ENCODE measurements at regions not wholly inside any gene's neighbourhood (a gene's known extent, or its start where the extent isn't known, plus 50 kb on each side); places are given as distances from the start of the nearest gene placed in this dataset.

DNA sequence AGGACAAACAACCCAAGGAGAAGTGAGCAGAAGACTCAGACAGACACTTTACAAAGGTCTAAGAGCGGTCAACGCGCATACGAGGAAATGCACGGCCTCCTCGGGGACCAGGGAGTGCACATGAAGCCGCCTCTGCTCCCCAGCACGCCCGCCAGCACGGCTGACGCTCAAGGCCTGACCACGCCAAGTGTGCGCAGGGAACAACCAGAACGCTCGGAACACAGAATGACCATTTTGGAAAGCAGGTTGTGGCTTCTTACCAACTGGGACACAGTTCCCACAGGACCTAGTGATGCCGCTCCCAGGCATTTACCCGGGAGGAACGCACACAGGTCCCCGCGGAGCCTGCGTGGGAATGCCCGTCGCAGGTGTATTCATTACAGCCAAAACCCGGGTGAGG lies 191.5 kb upstream of the PPP1R26 start:
- no peak overlapping the region for H3K27ac ChIP-seq (ENCODE audit: low read depth in 1 of 2, low read length in 1 of 2)
- 85% methylated on average over 24 of the region's 24 CpGs for WGBS
- DNase-seq (ENCODE audit: low read depth in 6 of 9, low spot score in 9 of 9) = no peak
- H3K9me3 ChIP-seq (ENCODE audit: control insufficient read depth in 2 of 2, insufficient read depth in 1 of 2, low read length in 1 of 2) = peaks cover 3 to 14% of the 10 kb centered on the region in 2 donors
- no peaks in the 10 kb centered on the region for H3K36me3 ChIP-seq (ENCODE audit: control insufficient read depth in 2 of 2, insufficient read depth in 2 of 2, low read length in 1 of 2)
- H3K27me3 ChIP-seq (ENCODE audit: control insufficient read depth in 2 of 2, insufficient read depth in 1 of 2, low read length in 1 of 2) = peaks cover 0 to 5% of the 10 kb centered on the region in 2 donors
- no peak overlapping the region for H3K4me3 ChIP-seq (ENCODE audit: low read length in 2 of 2)
- H3K4me1 ChIP-seq (ENCODE audit: control insufficient read depth in 2 of 2, insufficient read depth in 2 of 2, low read length in 2 of 2) = peaks cover 0 to 3% of the 10 kb centered on the region in 2 donors

DNA sequence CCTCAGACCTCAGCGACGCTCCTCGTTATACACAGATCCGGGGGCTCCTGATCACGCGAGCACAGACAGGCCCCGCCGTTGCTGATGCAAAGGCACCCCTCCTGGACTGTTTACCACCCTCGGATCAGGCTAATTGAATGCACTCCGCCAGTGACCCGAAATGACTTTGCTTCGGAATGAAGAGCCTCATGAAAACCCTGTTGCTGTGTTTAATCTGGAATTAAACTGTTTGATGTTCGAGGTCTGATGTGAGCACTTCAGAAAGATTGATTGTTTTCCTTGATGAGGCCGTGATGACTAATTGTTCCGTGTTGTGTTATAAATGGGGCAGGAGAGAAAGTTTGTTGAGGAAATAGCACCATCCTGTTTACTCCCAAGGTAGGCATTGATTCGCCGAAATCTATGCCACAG lies 190.5 kb upstream of the PPP1R26 start:
- Histone ChIP-seq H3K36me3 (ENCODE audit: control insufficient read depth in 2 of 2, insufficient read depth in 2 of 2, low read length in 1 of 2) (no peaks in the 10 kb centered on the region), H3K27me3 (ENCODE audit: control insufficient read depth in 2 of 2, insufficient read depth in 1 of 2, low read length in 1 of 2) (peaks cover 0 to 5% of the 10 kb centered on the region in 2 donors), H3K4me1 (ENCODE audit: control insufficient read depth in 2 of 2, insufficient read depth in 2 of 2, low read length in 2 of 2) (peaks cover 0 to 3% of the 10 kb centered on the region in 2 donors), H3K4me3 (ENCODE audit: low read length in 2 of 2) (no peak overlapping the region), H3K27ac (ENCODE audit: low read depth in 1 of 2, low read length in 1 of 2) (no peak overlapping the region), H3K9me3 (ENCODE audit: control insufficient read depth in 2 of 2, insufficient read depth in 1 of 2, low read length in 1 of 2) (peaks cover 3 to 14% of the 10 kb centered on the region in 2 donors)
- 65% methylated on average over 17 of the region's 17 CpGs for WGBS
- no peak for DNase-seq (ENCODE audit: low read depth in 6 of 9, low spot score in 9 of 9)

DNA sequence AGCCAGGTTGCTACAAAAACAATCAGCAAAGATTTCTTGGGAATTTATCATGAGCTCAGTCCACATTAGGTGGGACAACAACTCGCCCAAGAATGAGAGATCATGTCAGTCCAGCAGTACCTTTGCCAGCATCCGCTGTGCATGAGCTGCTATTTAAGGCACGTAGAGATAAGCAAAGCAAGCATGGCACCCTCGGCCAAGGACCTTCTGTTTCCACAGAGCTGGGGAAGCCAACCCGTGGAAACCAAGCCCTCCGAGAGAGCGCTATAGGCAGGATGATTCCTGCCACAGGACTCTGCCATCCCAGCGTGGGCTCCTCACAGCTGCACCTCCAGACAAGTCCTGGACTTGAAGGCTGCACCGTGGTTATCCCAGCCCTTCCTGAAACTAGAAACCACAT lies 189.5 kb upstream of the PPP1R26 start:
- Histone ChIP-seq H3K4me1 (ENCODE audit: control insufficient read depth in 2 of 2, insufficient read depth in 2 of 2, low read length in 2 of 2) (peaks cover 0 to 3% of the 10 kb centered on the region in 2 donors), H3K9me3 (ENCODE audit: control insufficient read depth in 2 of 2, insufficient read depth in 1 of 2, low read length in 1 of 2) (peaks cover 3 to 14% of the 10 kb centered on the region in 2 donors), H3K36me3 (ENCODE audit: control insufficient read depth in 2 of 2, insufficient read depth in 2 of 2, low read length in 1 of 2) (no peaks in the 10 kb centered on the region), H3K4me3 (ENCODE audit: low read length in 2 of 2) (no peak overlapping the region), H3K27me3 (ENCODE audit: control insufficient read depth in 2 of 2, insufficient read depth in 1 of 2, low read length in 1 of 2) (peaks cover 0 to 5% of the 10 kb centered on the region in 2 donors), H3K27ac (ENCODE audit: low read depth in 1 of 2, low read length in 1 of 2) (no peak overlapping the region)
- no peak for DNase-seq (ENCODE audit: low read depth in 6 of 9, low spot score in 9 of 9)
- 70% methylated on average over 9 of the region's 9 CpGs for WGBS

DNA sequence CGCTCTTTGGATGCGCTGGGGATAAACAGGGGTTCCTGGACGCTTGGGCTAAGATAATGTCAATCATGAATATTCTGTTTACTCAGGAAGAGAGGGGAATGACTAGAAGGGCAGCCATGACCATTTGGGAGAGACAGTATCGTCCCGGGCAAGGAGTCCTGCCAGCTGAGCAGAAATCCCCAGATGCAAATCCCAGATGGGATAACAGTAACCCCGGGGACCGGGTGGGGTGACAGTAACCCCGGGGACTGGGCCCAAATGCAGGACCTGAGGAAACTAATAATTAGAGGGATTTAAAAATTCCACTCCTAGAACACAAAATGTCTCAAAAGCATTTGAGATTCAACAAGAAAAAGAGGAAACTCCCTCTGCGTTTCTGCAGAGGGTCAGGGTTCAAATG lies 189.0 kb upstream of the PPP1R26 start:
- Histone ChIP-seq H3K4me3 (ENCODE audit: low read length in 2 of 2) (no peak overlapping the region), H3K27me3 (ENCODE audit: control insufficient read depth in 2 of 2, insufficient read depth in 1 of 2, low read length in 1 of 2) (peaks cover 0 to 5% of the 10 kb centered on the region in 2 donors), H3K9me3 (ENCODE audit: control insufficient read depth in 2 of 2, insufficient read depth in 1 of 2, low read length in 1 of 2) (peaks cover 3 to 12% of the 10 kb centered on the region in 2 donors), H3K27ac (ENCODE audit: low read depth in 1 of 2, low read length in 1 of 2) (no peak overlapping the region), H3K4me1 (ENCODE audit: control insufficient read depth in 2 of 2, insufficient read depth in 2 of 2, low read length in 2 of 2) (peaks cover 0 to 3% of the 10 kb centered on the region in 2 donors), H3K36me3 (ENCODE audit: control insufficient read depth in 2 of 2, insufficient read depth in 2 of 2, low read length in 1 of 2) (no peaks in the 10 kb centered on the region)
- WGBS = 87% methylated on average over 9 of the region's 9 CpGs
- no peak for DNase-seq (ENCODE audit: low read depth in 6 of 9, low spot score in 9 of 9)

DNA sequence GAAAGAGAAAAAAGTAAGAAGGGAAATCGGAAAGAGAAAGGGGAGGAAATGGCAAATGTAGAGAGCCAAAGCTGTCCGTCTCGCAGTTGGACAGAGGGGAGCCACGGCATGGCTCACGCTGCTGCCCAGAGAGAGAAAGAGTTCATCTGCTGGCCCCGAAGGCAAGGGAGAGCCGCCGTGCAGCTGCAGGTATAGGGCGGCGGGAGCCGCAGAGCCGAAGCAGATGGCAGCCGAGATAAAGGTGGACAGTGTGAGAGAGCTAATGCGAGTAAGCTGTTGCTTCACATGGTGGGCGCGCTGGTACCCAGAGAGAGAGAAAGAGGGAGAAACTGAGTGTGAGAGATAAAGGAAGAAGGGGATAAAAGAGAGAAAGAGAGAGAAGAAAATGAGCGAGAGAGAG lies 188.4 kb upstream of the PPP1R26 start:
- no peak for DNase-seq (ENCODE audit: low read depth in 6 of 9, low spot score in 9 of 9)
- H3K4me1 ChIP-seq (ENCODE audit: control insufficient read depth in 2 of 2, insufficient read depth in 2 of 2, low read length in 2 of 2) = peaks cover 0 to 3% of the 10 kb centered on the region in 2 donors
- no peak overlapping the region for H3K4me3 ChIP-seq (ENCODE audit: low read length in 2 of 2)
- H3K36me3 ChIP-seq (ENCODE audit: control insufficient read depth in 2 of 2, insufficient read depth in 2 of 2, low read length in 1 of 2) = no peaks in the 10 kb centered on the region
- H3K27ac ChIP-seq (ENCODE audit: low read depth in 1 of 2, low read length in 1 of 2) = no peak overlapping the region
- H3K9me3 ChIP-seq (ENCODE audit: control insufficient read depth in 2 of 2, insufficient read depth in 1 of 2, low read length in 1 of 2) = peaks cover 2 to 6% of the 10 kb centered on the region in 2 donors
- H3K27me3 ChIP-seq (ENCODE audit: control insufficient read depth in 2 of 2, insufficient read depth in 1 of 2, low read length in 1 of 2) = peaks cover 0 to 5% of the 10 kb centered on the region in 2 donors
- 69% methylated on average over 17 of the region's 17 CpGs for WGBS

DNA sequence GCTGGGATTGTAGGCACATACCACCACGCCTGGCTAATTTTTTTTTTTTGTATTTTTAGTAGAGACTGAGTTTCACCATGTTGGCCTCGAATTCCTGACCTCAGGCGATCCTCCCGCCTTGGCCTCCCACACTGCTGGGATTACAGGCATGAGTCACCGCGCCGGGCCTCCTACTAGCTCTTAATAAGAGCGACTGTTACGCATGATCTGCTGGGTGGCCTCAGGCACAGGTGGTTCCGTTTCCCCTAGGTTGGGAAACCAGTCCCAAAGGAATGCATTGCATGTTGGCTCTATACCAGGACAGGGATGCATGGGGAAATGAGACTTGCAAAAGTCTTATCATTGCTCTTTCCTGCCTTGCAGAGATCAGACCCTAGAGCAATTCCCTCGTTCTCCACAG lies 184.7 kb upstream of the PPP1R26 start:
- WGBS = 91% methylated on average over 11 of the region's 11 CpGs
- H3K27ac ChIP-seq (ENCODE audit: low read depth in 1 of 2, low read length in 1 of 2) = no peak overlapping the region
- no peak for DNase-seq (ENCODE audit: low read depth in 6 of 9, low spot score in 9 of 9)

DNA sequence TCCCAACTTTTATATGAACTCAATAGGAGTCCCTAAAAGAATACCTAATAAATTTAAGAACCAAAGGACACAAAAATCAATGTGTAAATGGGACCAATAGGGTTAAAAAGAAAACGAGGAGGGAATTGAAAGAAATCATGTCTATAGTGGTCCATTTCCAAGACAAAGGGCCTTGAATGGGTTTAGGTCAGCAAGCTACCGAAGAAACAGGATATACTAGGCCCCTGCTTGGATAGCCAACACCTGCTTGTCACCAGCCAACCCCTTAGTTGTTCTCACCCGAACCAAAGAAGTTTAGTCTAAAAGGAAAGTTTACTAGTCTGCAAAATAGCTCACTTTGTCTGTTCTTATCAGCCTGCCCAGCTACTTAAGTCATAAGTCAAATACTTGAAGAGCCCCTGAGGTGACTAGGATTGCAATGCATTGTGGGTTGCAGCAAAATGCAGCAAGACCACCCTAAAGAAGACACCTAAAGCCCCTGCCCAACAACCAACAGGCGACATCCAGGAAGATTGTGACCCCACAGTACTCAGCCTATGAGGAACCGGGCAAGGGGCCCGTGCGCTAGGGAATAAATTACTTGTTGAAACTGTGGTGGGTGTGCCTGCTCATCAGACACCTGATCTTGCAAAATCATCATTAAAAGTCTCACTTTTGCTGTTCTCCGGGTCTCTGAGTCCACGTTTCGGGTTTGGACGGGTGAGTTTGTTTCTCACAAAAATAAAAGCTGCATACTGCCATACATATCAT lies 183.9 kb upstream of the PPP1R26 start:
- H3K4me1 ChIP-seq (ENCODE audit: control insufficient read depth in 2 of 2, insufficient read depth in 2 of 2, low read length in 2 of 2) = no peaks in the 10 kb centered on the region
- H3K9me3 ChIP-seq (ENCODE audit: control insufficient read depth in 2 of 2, insufficient read depth in 1 of 2, low read length in 1 of 2) = no peaks in the 10 kb centered on the region
- no peak for DNase-seq (ENCODE audit: low read depth in 6 of 9, low spot score in 9 of 9)
- 84% methylated on average over 11 of the region's 11 CpGs for WGBS
- H3K27ac ChIP-seq (ENCODE audit: low read depth in 1 of 2, low read length in 1 of 2) = no peak overlapping the region
- H3K27me3 ChIP-seq (ENCODE audit: control insufficient read depth in 2 of 2, insufficient read depth in 1 of 2, low read length in 1 of 2) = no peaks in the 10 kb centered on the region
- H3K36me3 ChIP-seq (ENCODE audit: control insufficient read depth in 2 of 2, insufficient read depth in 2 of 2, low read length in 1 of 2) = no peaks in the 10 kb centered on the region
- no peak overlapping the region for H3K4me3 ChIP-seq (ENCODE audit: low read length in 2 of 2)

More for the DNA sequence above, 184.7 kb upstream of the PPP1R26 start:
- H3K9me3 ChIP-seq (ENCODE audit: control insufficient read depth in 2 of 2, insufficient read depth in 1 of 2, low read length in 1 of 2) = no peaks in the 10 kb centered on the region
- H3K4me1 ChIP-seq (ENCODE audit: control insufficient read depth in 2 of 2, insufficient read depth in 2 of 2, low read length in 2 of 2) = no peaks in the 10 kb centered on the region
- peaks cover 0 to 5% of the 10 kb centered on the region in 2 donors for H3K27me3 ChIP-seq (ENCODE audit: control insufficient read depth in 2 of 2, insufficient read depth in 1 of 2, low read length in 1 of 2)
- H3K4me3 ChIP-seq (ENCODE audit: low read length in 2 of 2) = no peak overlapping the region
- no peaks in the 10 kb centered on the region for H3K36me3 ChIP-seq (ENCODE audit: control insufficient read depth in 2 of 2, insufficient read depth in 2 of 2, low read length in 1 of 2)

DNA sequence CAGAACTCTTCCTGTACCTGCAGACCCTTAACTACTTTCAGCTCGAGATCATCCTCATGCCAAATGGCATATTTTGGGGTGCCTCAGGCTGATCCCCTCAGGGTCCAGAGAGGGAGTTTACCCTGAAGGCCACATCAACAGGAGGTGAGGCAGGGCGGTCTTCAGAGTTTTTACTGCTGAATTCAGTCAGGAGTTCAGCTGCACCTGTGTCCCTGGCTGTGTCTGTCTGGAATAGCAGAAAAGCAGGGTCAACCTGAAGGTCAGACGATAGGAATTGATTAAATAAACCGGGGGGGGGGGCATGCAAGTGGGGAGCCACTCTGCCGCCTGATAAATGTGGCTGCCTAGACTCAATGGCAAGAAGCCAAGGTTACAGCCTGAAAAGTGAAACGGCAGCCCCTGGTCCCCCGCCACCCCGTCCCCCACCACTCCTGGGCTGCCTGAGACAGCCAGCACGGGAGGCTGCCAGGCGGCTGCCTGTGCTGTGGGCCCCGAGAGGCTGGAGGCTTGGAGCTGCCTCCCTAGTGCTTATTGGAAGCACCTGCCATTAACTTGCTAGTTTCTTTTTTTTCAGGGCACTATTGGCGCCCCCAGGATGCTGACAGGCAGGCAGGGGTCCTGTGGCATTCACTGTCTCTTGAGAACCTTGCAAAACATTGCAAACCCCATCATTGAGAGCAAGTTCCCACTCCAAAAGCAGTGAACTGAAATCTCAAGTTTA lies 182.7 kb upstream of the PPP1R26 start:
- WGBS = 80% methylated on average over 12 of the region's 12 CpGs
- Histone ChIP-seq H3K9me3 (ENCODE audit: control insufficient read depth in 2 of 2, insufficient read depth in 1 of 2, low read length in 1 of 2) (no peaks in the 10 kb centered on the region), H3K27me3 (ENCODE audit: control insufficient read depth in 2 of 2, insufficient read depth in 1 of 2, low read length in 1 of 2) (no peaks in the 10 kb centered on the region), H3K4me1 (ENCODE audit: control insufficient read depth in 2 of 2, insufficient read depth in 2 of 2, low read length in 2 of 2) (no peaks in the 10 kb centered on the region), H3K36me3 (ENCODE audit: control insufficient read depth in 2 of 2, insufficient read depth in 2 of 2, low read length in 1 of 2) (no peaks in the 10 kb centered on the region), H3K4me3 (ENCODE audit: low read length in 2 of 2) (no peak overlapping the region), H3K27ac (ENCODE audit: low read depth in 1 of 2, low read length in 1 of 2) (no peak overlapping the region)
- DNase-seq (ENCODE audit: low read depth in 6 of 9, low spot score in 9 of 9) = no peak

DNA sequence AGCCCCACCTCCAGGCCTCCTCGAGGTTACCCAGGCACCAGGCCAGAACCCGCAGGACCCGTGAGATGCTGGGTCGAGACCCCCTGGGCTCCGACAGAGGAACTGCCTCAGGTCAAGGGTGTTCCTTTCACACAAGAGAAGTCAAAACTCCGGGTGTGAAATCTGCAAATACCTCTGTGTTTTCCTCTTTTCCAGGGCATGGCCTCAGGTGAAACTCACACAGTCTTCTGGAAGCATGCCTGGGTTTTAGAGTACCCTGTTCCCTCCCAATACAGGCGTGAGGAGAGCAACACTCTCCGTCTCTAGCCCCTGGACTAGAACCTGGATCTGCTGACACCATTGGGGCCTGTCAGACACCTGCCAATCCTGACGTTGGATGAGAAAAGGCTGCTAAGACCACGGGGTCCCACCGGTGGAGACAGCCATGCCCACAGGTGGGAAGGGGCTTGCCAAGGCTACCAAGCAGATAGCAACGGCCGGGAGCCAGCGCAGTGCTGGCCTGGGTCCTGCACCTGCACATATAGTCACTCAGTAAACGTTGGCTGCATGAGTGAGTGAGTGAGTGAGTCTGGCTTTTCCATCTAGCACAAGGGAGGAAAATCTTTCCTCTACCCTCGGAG lies 182.0 kb upstream of the PPP1R26 start:
- no peaks in the 10 kb centered on the region for H3K4me1 ChIP-seq (ENCODE audit: control insufficient read depth in 2 of 2, insufficient read depth in 2 of 2, low read length in 2 of 2)
- DNase-seq (ENCODE audit: low read depth in 6 of 9, low spot score in 9 of 9) = no peak

More for the DNA sequence above, 182.0 kb upstream of the PPP1R26 start:
- no peaks in the 10 kb centered on the region for H3K9me3 ChIP-seq (ENCODE audit: control insufficient read depth in 2 of 2, insufficient read depth in 1 of 2, low read length in 1 of 2)
- WGBS = 65% methylated on average over 16 of the region's 16 CpGs
- H3K36me3 ChIP-seq (ENCODE audit: control insufficient read depth in 2 of 2, insufficient read depth in 2 of 2, low read length in 1 of 2) = no peaks in the 10 kb centered on the region
- H3K27me3 ChIP-seq (ENCODE audit: control insufficient read depth in 2 of 2, insufficient read depth in 1 of 2, low read length in 1 of 2) = no peaks in the 10 kb centered on the region
- no peak overlapping the region for H3K4me3 ChIP-seq (ENCODE audit: low read length in 2 of 2)
- no peak overlapping the region for H3K27ac ChIP-seq (ENCODE audit: low read depth in 1 of 2, low read length in 1 of 2)

Measured in thymus (tissue), 11 donors.